Fibroblast of gingiva (primary cell): ENCODE measurements at regions not wholly inside any gene's neighbourhood (a gene's known extent, or its start where the extent isn't known, plus 50 kb on each side); places are given as distances from the start of the nearest gene placed in this dataset.
A peak's percentile ranks its signal among the peaks of the same experiment; 100 is the strongest.
"Not testable (repeated sequence)": the region's sequence is repeated elsewhere in the genome, so short reads cannot be mapped to it uniquely, and the experiment has no call there.

Source experiments
- DNase-seq: peaks from one replicate; pipeline ENCODE4 v3.0.0-alpha.2; 2011; ENCODE audit warnings: low read depth

DNA sequence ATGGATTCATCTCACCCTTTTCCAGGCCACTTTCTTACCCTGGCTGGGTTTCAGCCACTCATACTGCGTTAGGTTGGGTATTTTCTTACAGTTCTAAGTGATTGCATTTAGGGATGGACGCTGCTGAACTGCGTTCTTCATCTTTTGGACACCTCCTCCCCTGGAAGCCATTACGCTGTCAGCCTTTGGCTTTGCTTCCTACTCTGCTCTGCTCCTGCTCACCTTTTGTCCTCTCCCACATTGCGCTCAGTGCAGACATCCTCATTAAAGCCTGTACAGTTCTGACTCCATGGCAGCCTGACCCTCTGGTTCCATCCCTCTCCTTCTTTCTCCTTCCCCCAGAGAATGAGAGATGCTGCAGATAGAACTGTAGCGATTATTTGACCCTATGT is 108.9 kb downstream of the SRGAP2 start:
- not testable (repeated sequence) for DNase-seq

DNA sequence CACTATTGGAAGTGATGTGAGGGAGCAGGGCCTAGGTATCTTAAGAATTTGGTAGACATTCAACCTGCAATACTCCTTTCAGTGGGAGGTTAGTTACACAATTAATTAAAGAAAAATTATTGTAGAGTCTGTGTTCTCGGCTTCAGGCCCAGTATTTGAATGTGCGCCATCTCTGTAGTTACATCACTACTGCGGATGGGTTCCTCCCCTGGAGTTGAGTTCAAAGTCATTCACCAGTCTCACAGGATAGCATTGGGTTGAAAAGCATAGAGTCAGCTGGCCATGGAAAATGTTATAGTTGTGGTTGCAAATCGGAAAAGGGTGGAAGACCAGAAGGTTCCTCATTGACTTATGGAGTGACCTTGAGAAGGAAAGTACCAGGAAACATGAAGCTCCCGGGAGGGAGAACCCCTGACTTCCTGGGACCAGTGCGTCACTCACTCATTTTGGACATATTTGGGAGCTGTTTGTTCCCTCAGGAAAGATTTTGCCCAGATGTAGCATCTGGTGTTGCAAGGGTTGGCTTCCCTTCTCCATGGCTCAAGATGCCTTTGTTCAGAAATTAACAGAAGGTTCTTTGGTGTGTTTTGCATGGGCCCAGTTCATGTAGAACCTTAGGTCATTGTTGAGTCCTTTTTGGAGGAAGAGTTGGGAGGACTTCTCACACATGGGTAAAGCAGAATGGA is 111.8 kb downstream of the SRGAP2 start:
- not testable (repeated sequence) for DNase-seq

DNA sequence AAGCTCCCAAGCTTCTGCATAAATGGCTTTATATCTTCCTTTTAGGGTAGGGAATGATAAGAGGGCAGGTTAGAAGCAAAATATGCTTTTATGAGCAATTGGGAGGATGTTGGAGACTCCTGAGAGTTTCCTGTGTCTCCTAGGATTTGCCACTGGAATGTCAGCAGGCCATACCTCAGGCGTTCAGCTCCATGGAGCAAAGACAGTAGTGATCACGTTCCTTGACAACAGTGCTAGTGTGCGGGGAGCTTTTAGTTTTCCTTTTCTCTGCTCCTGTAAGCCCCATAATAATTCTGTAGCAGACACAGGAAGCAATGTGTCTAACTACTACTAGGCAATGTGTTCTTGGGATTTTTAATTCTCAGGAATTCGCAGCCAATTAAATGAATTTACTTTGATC is 113.6 kb downstream of the SRGAP2 start:
- DNase-seq: not testable (repeated sequence)

DNA sequence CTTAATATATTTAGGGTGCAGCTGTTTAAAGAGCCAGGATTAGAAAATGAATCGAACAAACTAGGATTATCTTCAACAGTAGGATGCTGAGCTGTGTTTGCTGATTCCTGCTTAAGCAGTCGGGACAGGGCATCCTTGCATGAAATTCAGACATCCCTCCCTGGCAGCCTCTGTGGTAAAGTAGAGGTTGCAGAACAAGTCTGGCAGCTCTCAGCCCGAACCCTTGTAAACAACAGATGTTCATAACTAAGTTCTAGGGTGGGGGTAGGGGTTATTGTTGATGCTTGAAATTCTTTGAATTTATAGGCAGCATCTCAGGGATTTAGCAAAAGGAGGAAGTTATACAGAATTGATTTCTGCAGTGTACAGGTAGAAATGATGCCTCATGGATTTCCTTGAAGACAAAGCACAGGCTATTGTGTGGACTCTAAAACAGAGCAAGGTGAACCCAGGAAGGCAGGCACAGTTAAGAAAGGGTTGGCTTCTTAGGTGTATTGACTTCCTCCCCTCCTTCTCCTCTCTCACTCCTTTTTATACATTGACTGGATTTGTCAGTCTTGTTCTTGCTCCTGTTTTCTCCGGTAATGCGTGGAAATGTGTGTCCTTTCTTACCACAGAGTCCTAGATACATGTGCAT is 114.7 kb downstream of the SRGAP2 start:
- not testable (repeated sequence) for DNase-seq

DNA sequence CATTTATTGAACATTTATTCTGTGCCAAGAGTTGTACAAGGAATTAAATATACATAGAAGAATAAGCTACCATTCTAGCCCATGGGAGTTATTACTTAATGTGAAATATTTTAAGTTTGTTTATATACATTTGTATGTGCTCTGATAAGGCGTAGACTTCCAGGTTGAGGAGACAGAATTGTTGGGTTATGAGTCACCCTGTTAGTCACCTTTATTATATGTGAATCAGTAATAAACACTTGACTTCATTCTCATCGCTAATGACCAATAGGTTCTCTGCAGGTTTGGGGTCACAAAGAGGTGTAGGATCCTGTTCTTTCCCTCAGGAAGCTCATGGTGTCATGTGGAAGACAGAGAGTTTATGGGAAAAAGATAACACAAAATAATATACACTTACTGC is 116.9 kb downstream of the SRGAP2 start:
- not testable (repeated sequence) for DNase-seq

DNA sequence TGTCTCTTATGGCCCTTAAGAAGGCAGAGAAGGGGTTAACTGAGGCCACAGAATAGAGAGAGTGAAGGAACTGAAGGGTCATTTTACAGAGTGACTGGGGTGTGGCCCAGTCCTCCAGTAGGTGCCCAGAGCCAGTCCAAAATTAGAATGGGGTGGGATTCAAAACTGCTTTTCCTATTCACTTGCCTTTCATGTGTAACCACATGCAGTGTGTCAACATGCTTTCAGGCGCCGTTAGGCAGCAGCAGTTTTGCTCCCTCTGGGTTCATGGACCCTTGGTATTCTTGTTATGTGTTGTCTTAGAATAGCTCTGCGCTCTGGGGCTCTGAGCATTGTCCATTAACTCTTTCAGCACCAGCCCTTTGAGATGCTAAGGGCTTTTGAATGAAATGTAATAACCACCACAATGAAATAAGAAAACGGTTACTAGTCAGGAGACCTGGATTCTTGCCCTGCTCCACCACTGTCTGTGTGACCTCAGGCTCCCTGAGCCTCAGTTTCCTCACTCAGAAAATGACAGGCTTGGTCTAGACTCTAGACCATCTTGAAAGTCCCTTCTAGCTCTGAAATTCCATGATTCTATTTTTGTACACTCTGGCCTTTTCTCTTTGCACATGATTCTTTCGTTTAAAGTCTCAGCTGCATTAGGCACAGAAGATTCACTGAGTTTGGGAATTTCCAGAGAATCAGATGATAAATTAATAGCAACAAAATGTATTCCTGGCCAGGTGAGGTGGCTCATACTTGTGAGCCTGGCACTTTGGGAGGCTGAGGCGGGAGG is 123.0 kb downstream of the SRGAP2 start:
- DNase-seq: not testable (repeated sequence)

DNA sequence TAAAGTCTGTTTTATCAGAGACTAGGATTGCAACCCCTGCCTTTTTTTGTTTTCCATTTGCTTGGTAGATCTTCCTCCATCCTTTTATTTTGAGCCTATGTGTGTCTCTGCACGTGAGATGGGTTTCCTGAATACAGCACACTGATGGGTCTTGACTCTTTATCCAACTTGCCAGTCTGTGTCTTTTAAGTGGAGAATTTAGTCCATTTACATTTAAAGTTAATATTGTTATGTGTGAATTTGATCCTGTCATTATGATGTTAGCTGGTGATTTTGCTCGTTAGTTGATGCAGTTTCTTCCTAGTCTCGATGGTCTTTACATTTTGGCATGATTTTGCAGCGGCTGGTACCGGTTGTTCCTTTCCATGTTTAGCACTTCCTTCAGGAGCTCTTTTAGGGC is 128.3 kb downstream of the SRGAP2 start:
- not testable (repeated sequence) for DNase-seq

DNA sequence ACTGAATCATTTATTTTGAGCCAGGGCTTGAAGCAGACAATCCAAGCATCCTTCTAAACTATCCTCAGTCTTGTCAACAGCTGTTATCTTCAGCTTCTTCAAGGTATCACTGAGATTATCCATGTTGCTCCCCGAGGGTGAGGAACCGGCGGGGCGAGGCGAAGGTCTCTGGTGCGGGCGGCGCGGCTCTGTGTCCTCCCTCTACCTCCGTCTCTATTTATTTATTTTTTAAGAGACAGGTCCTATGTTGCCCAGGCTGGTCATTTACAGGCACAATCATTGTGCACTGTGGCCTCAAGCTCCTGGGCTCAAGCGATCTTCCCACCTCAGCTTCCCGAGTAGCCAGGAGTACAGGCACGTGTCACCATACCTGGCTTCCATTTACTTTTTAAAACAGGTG is 130.0 kb downstream of the SRGAP2 start:
- not testable (repeated sequence) for DNase-seq

DNA sequence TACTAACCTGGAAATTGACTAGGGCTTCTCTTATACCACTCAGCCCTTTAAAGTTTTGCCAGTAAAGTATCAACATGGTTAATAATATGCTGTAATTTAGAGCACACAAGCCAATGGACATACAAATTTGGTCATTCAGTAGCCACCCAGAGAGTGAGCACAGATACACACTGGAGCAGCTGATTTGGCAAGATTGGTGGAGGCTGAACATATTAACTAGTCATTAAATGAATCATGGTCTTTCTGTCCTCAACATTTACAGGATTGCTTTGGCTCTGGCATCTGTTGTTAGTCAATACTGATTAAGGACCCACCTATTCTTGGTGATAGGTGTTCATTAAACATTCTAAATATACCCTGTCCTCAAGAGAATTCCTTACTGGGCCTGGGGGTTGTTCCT is 130.6 kb downstream of the SRGAP2 start:
- not testable (repeated sequence) for DNase-seq

DNA sequence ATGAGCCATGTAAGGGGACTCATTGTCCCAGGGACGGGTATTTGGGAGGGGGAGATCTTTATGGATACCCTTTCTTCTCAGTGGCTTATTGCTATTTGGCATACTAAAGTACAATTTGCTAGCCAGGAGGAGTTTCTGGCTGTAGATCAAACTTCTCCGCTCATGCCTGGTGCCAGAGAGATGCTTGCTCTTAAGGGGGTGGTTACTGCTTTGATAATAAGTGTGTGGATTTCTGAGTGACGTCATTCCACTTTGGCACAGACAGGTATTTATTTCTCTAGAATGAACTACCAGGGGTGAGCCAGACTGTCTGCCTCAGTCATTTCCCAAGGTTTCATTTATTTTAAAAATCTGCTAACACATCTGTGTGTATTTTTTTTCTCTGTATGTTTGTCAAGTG is 131.1 kb downstream of the SRGAP2 start:
- not testable (repeated sequence) for DNase-seq

DNA sequence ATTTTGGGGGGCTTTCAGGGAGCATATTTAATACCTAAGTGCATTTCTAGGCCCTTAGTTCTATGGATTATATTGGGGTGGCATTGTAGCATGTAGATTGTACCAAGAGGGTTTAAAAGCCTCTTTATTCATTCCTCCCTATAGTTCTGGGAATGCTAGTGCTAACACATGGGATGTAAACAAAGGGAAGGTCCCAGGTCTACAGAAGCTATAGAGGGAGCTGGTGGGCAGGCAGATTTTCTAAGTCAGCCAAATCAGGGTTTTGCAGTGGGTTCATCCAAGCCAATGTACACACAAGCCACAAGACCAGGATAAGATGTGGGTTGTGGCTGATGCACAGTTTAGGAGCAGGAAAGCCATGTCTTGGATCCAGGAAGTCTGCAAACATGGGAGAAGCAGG is 131.8 kb downstream of the SRGAP2 start:
- DNase-seq: not testable (repeated sequence)

DNA sequence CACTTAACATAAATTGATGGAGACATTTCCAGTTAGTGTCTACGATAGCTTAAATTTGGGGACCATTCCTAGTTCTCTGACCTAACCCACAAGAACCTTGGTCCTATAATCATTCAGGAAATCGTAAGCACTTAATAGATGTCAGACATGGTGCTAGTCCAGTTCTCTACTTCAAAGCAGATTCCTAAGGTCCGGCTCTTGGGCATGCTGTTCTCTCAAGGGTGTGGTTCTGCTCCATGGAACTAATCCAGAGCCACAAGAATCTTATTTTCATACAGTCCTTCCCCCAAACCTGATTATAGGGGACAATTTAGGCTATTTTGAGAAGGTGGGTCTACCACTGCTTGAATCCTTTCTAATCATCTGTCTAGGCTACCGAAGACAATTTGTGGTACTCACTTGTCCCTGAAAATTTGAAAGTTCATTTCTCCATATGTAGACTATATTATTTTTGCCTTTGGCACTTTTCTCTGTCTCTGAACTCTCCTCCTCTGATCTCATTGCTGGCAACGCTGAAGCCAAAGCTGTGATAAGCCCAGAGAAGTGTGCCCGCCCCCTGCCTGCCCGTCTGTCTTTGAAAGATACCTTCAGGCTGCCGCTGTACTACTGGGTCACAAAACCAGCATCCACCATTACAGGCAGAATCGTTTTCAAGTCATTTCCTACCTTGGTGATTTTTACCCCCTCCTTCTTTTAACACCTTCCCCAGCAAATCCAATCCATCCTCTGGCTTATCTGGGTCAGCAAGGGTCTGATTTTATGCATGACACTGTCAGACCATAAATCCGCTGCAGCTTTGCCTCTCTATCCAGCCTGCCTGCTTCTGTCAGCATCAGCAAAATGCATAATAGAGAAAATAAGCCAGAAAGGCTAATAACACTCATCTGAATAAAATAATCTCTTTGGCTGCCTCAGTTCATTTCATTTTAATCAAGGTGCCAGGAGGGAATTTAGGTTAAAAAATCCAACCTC is 132.8 kb downstream of the SRGAP2 start:
- not testable (repeated sequence) for DNase-seq

DNA sequence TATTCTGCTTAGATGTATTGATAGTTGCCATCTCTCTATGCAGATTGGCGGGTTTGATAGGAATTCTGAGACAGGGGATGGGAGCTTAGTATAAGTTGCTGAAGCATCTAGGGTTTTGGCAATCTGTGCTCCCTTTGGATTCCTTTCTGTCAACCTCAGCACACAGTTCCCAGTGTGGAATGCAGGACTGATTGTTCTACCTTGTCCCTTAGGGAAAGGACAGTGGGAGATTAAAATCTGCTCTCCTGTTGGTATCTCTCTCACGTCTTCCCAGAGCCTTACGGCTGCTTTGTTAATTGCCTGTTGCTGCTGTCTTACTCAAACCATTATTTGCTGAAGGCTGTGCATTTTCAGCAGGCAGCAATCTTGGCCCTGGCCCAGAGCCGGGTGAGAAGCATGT is 133.3 kb upstream of the IKBKE start:
- not testable (repeated sequence) for DNase-seq

DNA sequence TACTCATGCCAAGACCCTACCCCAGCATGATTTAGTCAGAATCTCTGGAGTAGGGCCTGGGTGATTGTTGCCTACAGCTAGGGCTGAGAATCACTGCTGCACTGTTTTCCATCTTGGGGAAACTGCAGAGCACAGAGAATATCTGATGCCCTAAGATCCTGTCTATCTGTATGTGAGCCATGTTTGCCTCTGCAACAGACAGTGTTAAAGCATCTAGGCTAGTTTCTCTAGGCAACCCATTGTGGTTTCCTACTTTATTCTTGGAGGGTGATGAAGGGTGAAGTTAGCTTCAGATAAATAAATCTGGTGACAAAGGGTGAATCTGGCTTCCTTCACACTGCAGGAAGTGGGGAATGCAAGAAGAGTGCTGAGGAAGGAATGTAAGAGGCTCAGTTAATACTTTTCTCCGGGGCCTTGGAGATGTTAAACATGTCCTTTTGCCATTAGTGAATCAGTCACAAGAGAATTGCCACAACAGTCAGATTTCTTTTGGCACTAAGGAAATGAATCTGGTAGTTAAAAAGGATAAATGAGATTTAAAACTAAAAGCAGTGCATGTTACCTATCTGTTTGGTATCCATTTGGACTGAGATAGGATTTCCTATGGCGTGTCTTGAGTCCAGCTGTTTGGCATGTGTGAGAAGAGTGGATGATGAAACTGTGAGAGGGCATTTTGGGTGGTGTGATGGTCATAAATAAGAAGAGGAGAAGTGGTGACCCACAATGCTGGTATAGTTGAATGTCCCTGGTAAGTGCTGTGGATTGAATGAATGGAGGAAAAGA is 119.6 kb upstream of the IKBKE start:
- DNase-seq: peak; percentile 36

DNA sequence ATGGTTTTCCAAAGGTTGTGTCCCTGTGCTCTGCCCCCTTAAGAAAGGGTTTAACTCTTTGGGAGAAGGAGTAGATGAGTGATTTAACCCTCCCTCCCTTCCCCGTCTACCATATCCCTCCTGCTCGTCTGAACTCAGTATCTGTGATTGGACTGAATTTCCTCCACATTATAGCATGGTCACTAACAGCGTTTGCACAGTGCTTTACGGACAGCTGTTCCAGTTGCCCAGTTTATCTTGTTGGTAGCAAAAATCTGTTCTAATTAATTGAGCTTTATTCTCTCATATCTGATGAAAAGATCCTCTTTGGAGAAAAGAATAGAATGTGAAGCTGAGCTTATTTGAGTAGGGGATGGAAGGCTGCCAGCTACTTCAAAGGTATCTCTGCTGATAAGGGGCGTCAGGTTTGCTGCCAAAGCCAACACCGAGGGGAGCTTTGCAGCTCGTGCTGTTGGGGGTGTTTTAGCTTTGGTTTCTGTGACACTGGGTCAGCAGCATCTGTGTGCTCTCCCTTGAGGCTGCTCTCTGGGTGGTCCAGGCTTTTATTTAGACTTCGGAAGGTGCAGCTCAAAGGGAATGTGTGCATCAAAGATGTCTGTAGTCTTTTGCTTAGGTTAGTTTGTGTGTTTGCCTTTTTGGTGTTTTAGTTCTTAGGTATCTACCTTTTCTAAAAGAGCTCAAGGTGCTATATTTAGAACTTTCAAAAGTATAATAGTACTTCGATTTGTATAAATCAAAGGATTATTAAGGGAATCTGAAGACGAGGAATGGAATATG is 118.8 kb upstream of the IKBKE start:
- not testable (repeated sequence) for DNase-seq

DNA sequence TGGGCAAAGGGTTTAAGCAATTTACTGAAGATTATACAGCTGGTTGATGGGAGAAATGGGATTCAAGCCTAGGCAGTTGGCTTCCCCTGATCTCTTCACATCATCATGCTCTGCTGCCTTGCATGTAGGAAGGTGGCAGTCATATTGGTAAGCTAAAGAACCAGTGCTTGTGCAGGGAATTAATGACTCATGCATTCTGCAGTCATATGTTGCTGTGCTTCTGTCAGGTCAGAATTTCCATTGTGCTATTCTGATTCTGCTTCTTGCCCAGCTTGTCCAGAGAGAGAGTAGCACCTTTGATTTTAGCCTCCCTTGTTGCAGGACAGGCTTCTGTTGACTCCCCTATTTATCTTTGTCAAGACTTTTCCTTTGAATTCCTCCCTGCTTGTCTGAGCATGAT is 114.0 kb upstream of the IKBKE start:
- peak; percentile 32 for DNase-seq

DNA sequence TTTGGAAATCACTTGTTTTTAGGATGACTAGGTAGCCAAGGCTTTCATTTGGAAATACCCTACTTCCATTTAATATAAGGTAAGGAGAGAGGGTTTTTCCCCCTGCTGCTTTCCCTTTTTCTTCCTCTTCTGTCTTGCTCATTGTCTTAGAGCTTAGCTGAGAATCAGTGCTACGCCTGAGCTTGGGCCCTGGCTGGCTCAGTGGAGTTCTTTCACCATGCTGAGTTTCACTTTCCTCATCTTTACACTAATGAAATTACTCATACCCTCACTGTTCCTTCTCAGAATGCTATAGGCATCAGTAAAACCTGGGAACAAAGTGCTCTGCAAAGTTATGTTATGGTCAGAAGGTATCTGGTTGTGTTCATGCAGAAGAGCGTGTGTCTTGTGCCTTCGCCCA is 112.3 kb upstream of the IKBKE start:
- DNase-seq: not testable (repeated sequence)

DNA sequence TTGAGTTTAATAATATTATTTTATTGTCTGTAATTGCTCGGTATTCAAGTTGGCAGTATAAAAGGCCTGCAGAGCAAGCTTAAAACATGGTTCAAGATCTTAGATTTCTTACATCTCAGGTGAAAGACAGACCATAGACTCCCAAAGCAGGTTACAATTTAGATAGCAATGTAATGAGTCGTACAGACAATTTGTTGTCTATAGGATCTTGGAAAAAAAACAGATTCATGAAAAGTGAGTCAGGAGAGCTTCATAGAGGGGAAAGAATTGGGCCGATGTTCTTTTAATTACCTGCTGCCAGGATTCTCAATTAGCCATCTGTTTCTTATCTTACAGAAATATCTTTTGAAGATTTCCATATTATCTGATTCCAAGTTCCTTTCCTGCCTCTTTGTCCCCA is 111.5 kb upstream of the IKBKE start:
- not testable (repeated sequence) for DNase-seq

DNA sequence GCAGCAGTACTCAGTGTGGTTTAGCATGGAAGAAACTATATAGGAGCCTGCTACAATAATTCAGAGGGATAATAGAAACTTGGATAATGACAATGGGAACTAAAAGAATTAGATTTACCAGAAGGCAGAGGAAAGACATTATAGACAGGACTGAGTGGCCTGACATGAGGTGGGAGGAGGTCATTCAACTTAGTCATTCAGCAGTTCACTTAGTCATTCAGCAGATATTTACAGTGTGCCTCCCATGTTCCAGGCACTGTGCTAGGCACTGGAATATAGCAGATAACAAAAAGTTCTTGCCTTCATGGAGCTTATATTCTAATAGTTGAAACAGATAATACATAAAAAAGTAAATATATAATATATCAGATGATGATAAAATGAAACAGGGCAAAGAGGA is 110.9 kb upstream of the IKBKE start:
- DNase-seq: not testable (repeated sequence)

DNA sequence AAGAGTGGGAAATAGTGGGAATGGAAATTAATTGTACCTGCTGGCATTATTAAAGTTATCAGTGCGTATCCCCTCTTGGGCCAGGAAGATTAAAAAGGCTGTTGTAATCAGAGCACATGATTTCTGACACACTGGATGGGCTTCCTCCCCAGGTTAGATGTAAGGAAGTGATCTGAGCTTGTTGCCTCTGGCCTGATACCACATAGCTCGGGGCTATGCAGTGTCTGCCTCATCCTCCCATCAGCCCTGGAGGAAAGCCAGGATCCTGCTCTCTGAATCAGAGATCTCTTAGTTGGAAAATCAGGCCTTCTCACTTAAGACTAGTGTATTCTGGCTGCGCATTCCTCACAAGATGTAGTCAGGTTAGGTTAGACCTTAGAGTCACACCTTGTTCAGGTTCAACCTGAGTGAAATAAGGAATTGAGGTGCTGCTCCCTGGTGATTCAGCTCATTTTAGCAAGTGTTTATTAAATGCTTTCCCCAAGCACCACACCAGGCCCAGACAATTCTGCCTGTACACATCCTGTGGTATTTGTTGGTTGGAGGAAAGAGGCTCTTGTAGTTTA is 108.2 kb upstream of the IKBKE start:
- DNase-seq: not testable (repeated sequence)
